ENCODE measurements at regions not wholly inside any gene's neighbourhood (a gene's known extent, or its start where the extent isn't known, plus 50 kb on each side); places are given as distances from the start of the nearest gene placed in this dataset.

DNA sequence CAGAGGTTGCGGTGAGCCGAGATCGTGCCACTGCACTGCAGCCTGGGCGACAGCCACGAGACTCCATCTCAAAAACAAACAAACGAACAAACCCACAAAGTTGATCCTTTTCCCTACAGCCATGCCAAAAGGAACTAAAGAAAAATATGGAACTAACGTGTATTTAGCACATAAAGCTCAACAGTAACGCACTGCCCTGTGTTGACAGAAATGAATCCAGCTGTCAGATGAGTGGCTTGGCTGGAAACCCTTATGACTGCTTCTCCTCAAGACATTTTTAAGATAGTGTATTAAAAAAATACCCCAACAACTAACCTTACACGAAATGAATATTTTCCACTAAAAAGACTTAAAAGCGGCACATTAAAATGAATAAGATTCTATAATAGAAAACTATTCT, 62.9 kb upstream of the TUBA3E start:
- TF ChIP-seq, protein P1, sequence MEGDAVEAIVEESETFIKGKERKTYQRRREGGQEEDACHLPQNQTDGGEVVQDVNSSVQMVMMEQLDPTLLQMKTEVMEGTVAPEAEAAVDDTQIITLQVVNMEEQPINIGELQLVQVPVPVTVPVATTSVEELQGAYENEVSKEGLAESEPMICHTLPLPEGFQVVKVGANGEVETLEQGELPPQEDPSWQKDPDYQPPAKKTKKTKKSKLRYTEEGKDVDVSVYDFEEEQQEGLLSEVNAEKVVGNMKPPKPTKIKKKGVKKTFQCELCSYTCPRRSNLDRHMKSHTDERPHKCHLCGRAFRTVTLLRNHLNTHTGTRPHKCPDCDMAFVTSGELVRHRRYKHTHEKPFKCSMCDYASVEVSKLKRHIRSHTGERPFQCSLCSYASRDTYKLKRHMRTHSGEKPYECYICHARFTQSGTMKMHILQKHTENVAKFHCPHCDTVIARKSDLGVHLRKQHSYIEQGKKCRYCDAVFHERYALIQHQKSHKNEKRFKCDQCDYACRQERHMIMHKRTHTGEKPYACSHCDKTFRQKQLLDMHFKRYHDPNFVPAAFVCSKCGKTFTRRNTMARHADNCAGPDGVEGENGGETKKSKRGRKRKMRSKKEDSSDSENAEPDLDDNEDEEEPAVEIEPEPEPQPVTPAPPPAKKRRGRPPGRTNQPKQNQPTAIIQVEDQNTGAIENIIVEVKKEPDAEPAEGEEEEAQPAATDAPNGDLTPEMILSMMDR (IDR thresholded peaks at IDR 0.05), result no peak
- intact Hi-C loops (cut with DNase I; ENCODE audit: low total_unique reads), result no loop called here

GRCh38 chr2:130259594-130259993, 61.4 kb upstream of the TUBA3E start:
- intact Hi-C loops (cut with DNase I; ENCODE audit: low total_unique reads), result no loop called here
- Histone ChIP-seq H3K27ac (no peak overlapping the region), H3K4me1 (no peaks in the 10 kb centered on the region), H3K9me3 (no peaks in the 10 kb centered on the region), H3K27me3 (peaks cover 0 to 11% of the 10 kb centered on the region in 2 donors), H3K36me3 (no peaks in the 10 kb centered on the region), H3K4me3 (no peak overlapping the region)
- TF ChIP-seq, protein P1 (IDR thresholded peaks at IDR 0.05), result no peak
- DNase-seq, result no peak

More for the DNA sequence above, 62.9 kb upstream of the TUBA3E start:
- H3K4me3 ChIP-seq, result no peak overlapping the region
- no peaks in the 10 kb centered on the region for H3K36me3 ChIP-seq
- no peak for DNase-seq
- no peaks in the 10 kb centered on the region for H3K4me1 ChIP-seq
- H3K9me3 ChIP-seq, result no peaks in the 10 kb centered on the region
- H3K27me3 ChIP-seq, result peaks cover 0 to 11% of the 10 kb centered on the region in 2 donors
- no peak overlapping the region for H3K27ac ChIP-seq

- no peak for DNase-seq
- intact Hi-C loops (cut with DNase I; ENCODE audit: low total_unique reads), result no loop called here
These were observed 60.1 kb upstream of the TUBA3E start for GRCh38 chr2:130258356-130258755.

DNA sequence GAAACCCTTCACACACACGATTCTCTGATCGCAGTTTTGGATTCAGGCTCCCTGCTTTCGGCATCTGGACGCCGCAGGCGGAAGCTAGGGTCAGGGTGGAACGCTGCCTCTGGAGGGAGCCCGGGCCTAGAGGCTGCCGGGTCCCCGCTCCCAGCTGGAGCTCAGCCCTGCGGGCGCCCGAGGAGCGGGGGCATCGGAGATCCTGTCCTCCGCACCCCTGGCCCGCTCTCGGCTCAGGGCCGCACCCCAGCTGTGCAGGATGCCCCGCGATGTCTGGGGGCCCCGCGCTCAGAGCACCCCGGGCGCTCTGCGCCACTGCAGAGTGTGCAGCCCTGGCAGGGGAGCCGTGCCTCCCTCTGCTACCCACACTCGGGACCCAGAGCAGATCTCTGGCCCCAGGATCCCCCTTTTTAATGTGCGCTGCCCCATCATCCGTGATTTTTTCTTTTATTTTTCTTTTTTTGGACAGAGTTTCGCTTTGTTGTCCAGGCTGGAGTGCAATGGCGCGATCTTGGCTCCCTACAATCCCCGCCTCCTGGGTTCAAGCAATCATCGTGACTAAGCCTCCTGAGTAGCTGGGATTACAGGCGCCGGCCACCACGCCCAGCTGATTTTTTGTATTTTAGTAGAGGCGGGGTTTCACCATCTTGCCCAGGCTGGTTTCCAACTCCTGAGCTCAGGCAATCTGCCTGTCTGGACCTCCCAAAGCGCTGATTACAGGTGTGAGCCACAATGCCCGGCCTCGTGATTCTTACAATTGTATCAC, 54.8 kb upstream of the TUBA3E start:
- Histone ChIP-seq H3K27me3 (peaks cover 0 to 35% of the 10 kb centered on the region in 2 donors), H3K36me3 (no peaks in the 10 kb centered on the region), H3K27ac (no peak overlapping the region), H3K4me3 (peak overlapping the region in 1 of 2 donors; percentile 33), H3K4me1 (peaks cover 0 to 9% (median 0%) of the 10 kb centered on the region in 4 donors), H3K9me3 (no peaks in the 10 kb centered on the region)
- intact Hi-C loops (cut with DNase I; ENCODE audit: low total_unique reads), result no loop called here
- TF ChIP-seq, protein P1 (IDR thresholded peaks at IDR 0.05), result no peak
- DNase-seq, result no peak

More at GRCh38 chr2:130258356-130258755, 60.1 kb upstream of the TUBA3E start:
- H3K27ac ChIP-seq, result no peak overlapping the region
- H3K4me3 ChIP-seq, result no peak overlapping the region
- TF ChIP-seq, protein P1 (IDR thresholded peaks at IDR 0.05), result no peak
- no peaks in the 10 kb centered on the region for H3K4me1 ChIP-seq
- peaks cover 0 to 17% of the 10 kb centered on the region in 2 donors for H3K27me3 ChIP-seq
- H3K9me3 ChIP-seq, result no peaks in the 10 kb centered on the region
- no peaks in the 10 kb centered on the region for H3K36me3 ChIP-seq

- Histone ChIP-seq H3K36me3 (no peaks in the 10 kb centered on the region), H3K27me3 (peaks cover 0 to 38% of the 10 kb centered on the region in 2 donors), H3K4me3 (no peak overlapping the region), H3K9me3 (no peaks in the 10 kb centered on the region), H3K27ac (no peak overlapping the region), H3K4me1 (peaks cover 0 to 9% (median 0%) of the 10 kb centered on the region in 4 donors)
- intact Hi-C loops (cut with DNase I; ENCODE audit: low total_unique reads), result no loop called here
- TF ChIP-seq, protein P1 (IDR thresholded peaks at IDR 0.05), result no peak
- DNase-seq, result no peak
These were observed 53.8 kb upstream of the TUBA3E start for GRCh38 chr2:130251873-130252620.
